D721Med (cell line): ENCODE measurements at regions not wholly inside any gene's neighbourhood (a gene's known extent, or its start where the extent isn't known, plus 50 kb on each side); places are given as distances from the start of the nearest gene placed in this dataset.

Source experiments
- DNase-seq: peaks from one replicate; pipeline ENCODE4 v3.0.0; 2011; ENCODE audit warnings: low spot score; ENCODE audit not compliant: insufficient read length
- FAIRE-seq: peaks from 2 replicates; lab custom pipeline; 2011; peaks lifted over from hg19 to GRCh38; lab: Jason Lieb, UNC
- CTCF ChIP-seq: IDR thresholded peaks from 2 replicates; pipeline ENCODE4 v1.5.1; 2012; ENCODE audit warnings: mild to moderate bottlenecking, control low read depth; ENCODE audit not compliant: insufficient read depth; ENCODE audit errors: missing control alignments

GRCh38 chr20:20959031-20959755 is 147.0 kb downstream of the LINC00237 start:
- DNase-seq, result no peak
- TF ChIP-seq CTCF, result no peak

GRCh38 chr20:20956513-20956931 is 149.6 kb downstream of the LINC00237 start:
- DNase-seq (no peak), FAIRE-seq (no peak)
- no peak for TF ChIP-seq CTCF

More at GRCh38 chr20:20959031-20959755, 147.0 kb downstream of the LINC00237 start:
- no peak for FAIRE-seq

GRCh38 chr20:20955892-20956291 is 150.3 kb downstream of the LINC00237 start:
- no peak for TF ChIP-seq CTCF
- no peak for DNase-seq
- no peak for FAIRE-seq

GRCh38 chr20:20953738-20954618 is 152.2 kb downstream of the LINC00237 start:
- DNase-seq (no peak), FAIRE-seq (no peak)
- TF ChIP-seq CTCF, result no peak

GRCh38 chr20:20950620-20951019 is 155.5 kb downstream of the LINC00237 start:
- no peak for TF ChIP-seq CTCF
- no peak for DNase-seq
- no peak for FAIRE-seq

- no peak for TF ChIP-seq CTCF
- no peak for DNase-seq
- no peak for FAIRE-seq
Measured at GRCh38 chr20:20946122-20946759, 159.9 kb downstream of the LINC00237 start.
